ENCODE measurements at regions not wholly inside any gene's neighbourhood (a gene's known extent, or its start where the extent isn't known, plus 50 kb on each side); places are given as distances from the start of the nearest gene placed in this dataset.

DNA sequence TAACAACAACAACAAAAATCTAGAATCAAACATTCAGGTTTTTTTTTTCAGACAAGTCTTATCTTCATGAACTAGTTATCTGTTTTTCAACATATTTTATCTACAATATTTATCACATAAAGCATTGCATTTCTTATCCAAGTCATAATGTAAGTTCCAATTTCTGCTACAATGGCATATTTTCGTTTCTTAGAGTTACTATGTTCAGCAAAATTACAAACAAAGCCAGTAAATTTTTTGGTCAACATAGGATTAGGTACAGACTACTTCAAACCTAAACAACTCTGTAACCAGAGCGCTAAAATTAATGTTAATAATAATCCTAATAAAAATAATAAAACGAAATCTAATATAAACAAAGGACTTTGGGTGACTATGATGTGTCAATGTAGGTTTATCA lies 165.4 kb upstream of the TACR3 start:
- Histone ChIP-seq H3K4me2 (ENCODE audit: extremely low read depth, insufficient read depth, low read length) (no peak overlapping the region), H3K79me2 (ENCODE audit: control insufficient read depth, insufficient read depth, low read length) (no peaks in the 10 kb centered on the region), H3K27ac (ENCODE audit: insufficient read depth, low read length) (no peak overlapping the region), H3K9ac (ENCODE audit: insufficient read depth, low read length) (no peak overlapping the region), H2AFZ (ENCODE audit: low read length) (no peak overlapping the region), H3K36me3 (ENCODE audit: control insufficient read depth, insufficient read depth, low read length) (no peaks in the 10 kb centered on the region), H3K4me1 (ENCODE audit: control insufficient read depth, extremely low read depth, insufficient read depth, low read length) (no peaks in the 10 kb centered on the region), H4K20me1 (ENCODE audit: control insufficient read depth, extremely low read depth, insufficient read depth, low read length) (no peaks in the 10 kb centered on the region), H3K27me3 (ENCODE audit: control insufficient read depth, insufficient read depth, low read length) (no peaks in the 10 kb centered on the region), H3K9me3 (ENCODE audit: control insufficient read depth, insufficient read depth, low read depth, low read length) (no peaks in the 10 kb centered on the region), H3K4me3 (replicated peaks in 1 of 4; ENCODE audit: control extremely low read depth in 1 of 4, insufficient read depth in 1 of 4, low read depth in 3 of 4, low read length in 4 of 4) (no peak overlapping the region)
- no peak for TF ChIP-seq EZH2 (IDR thresholded peaks at IDR 0.05; ENCODE audit: low read length, missing control alignments)
- TF ChIP-seq, protein P1, sequence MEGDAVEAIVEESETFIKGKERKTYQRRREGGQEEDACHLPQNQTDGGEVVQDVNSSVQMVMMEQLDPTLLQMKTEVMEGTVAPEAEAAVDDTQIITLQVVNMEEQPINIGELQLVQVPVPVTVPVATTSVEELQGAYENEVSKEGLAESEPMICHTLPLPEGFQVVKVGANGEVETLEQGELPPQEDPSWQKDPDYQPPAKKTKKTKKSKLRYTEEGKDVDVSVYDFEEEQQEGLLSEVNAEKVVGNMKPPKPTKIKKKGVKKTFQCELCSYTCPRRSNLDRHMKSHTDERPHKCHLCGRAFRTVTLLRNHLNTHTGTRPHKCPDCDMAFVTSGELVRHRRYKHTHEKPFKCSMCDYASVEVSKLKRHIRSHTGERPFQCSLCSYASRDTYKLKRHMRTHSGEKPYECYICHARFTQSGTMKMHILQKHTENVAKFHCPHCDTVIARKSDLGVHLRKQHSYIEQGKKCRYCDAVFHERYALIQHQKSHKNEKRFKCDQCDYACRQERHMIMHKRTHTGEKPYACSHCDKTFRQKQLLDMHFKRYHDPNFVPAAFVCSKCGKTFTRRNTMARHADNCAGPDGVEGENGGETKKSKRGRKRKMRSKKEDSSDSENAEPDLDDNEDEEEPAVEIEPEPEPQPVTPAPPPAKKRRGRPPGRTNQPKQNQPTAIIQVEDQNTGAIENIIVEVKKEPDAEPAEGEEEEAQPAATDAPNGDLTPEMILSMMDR (conservative IDR thresholded peaks at IDR 0.05 in 1 of 2, IDR thresholded peaks at IDR 0.05 in 1 of 2; ENCODE audit: low read depth in 1 of 2, low read length in 2 of 2): no peak
- no peak for DNase-seq (ENCODE audit: low read depth in 2 of 2)

DNA sequence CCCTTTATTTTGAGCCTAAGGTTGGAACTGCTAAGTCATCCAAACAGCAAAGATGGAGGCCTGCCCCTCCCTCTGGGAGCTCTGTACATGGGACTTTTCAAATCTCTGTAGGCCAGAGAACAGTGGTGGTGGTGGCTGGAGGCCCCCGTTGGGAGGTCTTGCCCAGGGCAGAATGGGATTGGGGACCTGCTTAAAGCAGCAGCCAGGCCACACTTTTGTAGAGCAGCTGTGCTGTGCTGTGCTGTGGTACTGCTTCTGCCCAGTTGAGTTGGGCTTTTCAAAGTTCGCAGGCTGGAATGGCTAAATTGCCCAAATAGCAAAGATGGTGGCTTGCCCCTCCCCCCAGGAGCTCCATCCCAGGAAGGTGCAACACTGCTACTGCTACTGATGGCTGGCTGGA lies 147.5 kb upstream of the TACR3 start:
- H3K36me3 ChIP-seq (ENCODE audit: control insufficient read depth, insufficient read depth, low read length): no peaks in the 10 kb centered on the region
- no peak overlapping the region for H3K4me3 ChIP-seq (replicated peaks in 1 of 4; ENCODE audit: control extremely low read depth in 1 of 4, insufficient read depth in 1 of 4, low read depth in 3 of 4, low read length in 4 of 4)
- no peak overlapping the region for H2AFZ ChIP-seq (ENCODE audit: low read length)
- H3K4me2 ChIP-seq (ENCODE audit: extremely low read depth, insufficient read depth, low read length): no peak overlapping the region
- no peaks in the 10 kb centered on the region for H3K9me3 ChIP-seq (ENCODE audit: control insufficient read depth, insufficient read depth, low read depth, low read length)
- no peak overlapping the region for H3K9ac ChIP-seq (ENCODE audit: insufficient read depth, low read length)
- DNase-seq (ENCODE audit: low read depth in 2 of 2): no peak
- no peaks in the 10 kb centered on the region for H3K79me2 ChIP-seq (ENCODE audit: control insufficient read depth, insufficient read depth, low read length)
- H3K4me1 ChIP-seq (ENCODE audit: control insufficient read depth, extremely low read depth, insufficient read depth, low read length): no peaks in the 10 kb centered on the region
- H3K27ac ChIP-seq (ENCODE audit: insufficient read depth, low read length): no peak overlapping the region
- H4K20me1 ChIP-seq (ENCODE audit: control insufficient read depth, extremely low read depth, insufficient read depth, low read length): no peaks in the 10 kb centered on the region
- H3K27me3 ChIP-seq (ENCODE audit: control insufficient read depth, insufficient read depth, low read length): no peaks in the 10 kb centered on the region
- TF ChIP-seq, protein P1 (conservative IDR thresholded peaks at IDR 0.05 in 1 of 2, IDR thresholded peaks at IDR 0.05 in 1 of 2; ENCODE audit: low read depth in 1 of 2, low read length in 2 of 2): no peak
- no peak for TF ChIP-seq EZH2 (IDR thresholded peaks at IDR 0.05; ENCODE audit: low read length, missing control alignments)

DNA sequence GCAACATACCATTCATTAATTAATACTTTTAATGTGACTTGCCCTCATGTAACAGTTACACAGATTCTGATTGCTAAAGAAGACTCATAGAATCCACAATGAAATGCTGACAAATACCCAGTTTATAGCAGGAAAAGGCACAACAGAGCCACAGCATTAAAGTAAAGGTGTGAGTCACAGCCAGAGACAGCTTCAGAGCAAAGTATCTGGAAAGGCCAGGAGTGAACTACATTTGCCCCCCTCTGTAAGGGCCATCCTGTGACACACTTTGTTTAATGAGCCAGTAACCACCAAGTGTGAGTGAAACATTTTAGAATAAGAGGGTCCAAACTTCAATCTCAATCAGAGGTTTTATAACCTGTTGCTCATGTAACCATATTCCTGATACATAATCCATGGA lies 133.8 kb upstream of the TACR3 start:
- no peak for DNase-seq (ENCODE audit: low read depth in 2 of 2)
- H3K4me1 ChIP-seq (ENCODE audit: control insufficient read depth, extremely low read depth, insufficient read depth, low read length): no peaks in the 10 kb centered on the region
- no peak overlapping the region for H2AFZ ChIP-seq (ENCODE audit: low read length)
- H4K20me1 ChIP-seq (ENCODE audit: control insufficient read depth, extremely low read depth, insufficient read depth, low read length): no peaks in the 10 kb centered on the region
- TF ChIP-seq, protein P1 (conservative IDR thresholded peaks at IDR 0.05 in 1 of 2, IDR thresholded peaks at IDR 0.05 in 1 of 2; ENCODE audit: low read depth in 1 of 2, low read length in 2 of 2): no peak
- no peak overlapping the region for H3K27ac ChIP-seq (ENCODE audit: insufficient read depth, low read length)
- no peaks in the 10 kb centered on the region for H3K36me3 ChIP-seq (ENCODE audit: control insufficient read depth, insufficient read depth, low read length)
- no peaks in the 10 kb centered on the region for H3K79me2 ChIP-seq (ENCODE audit: control insufficient read depth, insufficient read depth, low read length)
- no peak overlapping the region for H3K4me2 ChIP-seq (ENCODE audit: extremely low read depth, insufficient read depth, low read length)
- no peak overlapping the region for H3K4me3 ChIP-seq (replicated peaks in 1 of 4; ENCODE audit: control extremely low read depth in 1 of 4, insufficient read depth in 1 of 4, low read depth in 3 of 4, low read length in 4 of 4)
- no peaks in the 10 kb centered on the region for H3K9me3 ChIP-seq (ENCODE audit: control insufficient read depth, insufficient read depth, low read depth, low read length)
- no peak overlapping the region for H3K9ac ChIP-seq (ENCODE audit: insufficient read depth, low read length)
- no peaks in the 10 kb centered on the region for H3K27me3 ChIP-seq (ENCODE audit: control insufficient read depth, insufficient read depth, low read length)
